Psoas muscle (tissue), 7 donors: ENCODE measurements at regions not wholly inside any gene's neighbourhood (a gene's known extent, or its start where the extent isn't known, plus 50 kb on each side); places are given as distances from the start of the nearest gene placed in this dataset.

ENCODE experiments used
- ATAC-seq, 4 donors: fragments of 200-7000 bp; cut with Tn5 transposase; one replicate each; pipeline ENCODE4 v1.9.1; 2020; ENCODE audit warnings: moderate library complexity in 3 of 4, mild to moderate bottlenecking in 2 of 4
- DNase-seq, 2 donors: peaks; one replicate each; pipeline ENCODE4 v3.0.0-alpha.2; 2020
- H3K27ac ChIP-seq: fragments of 200-600 bp; one replicate; pipeline ENCODE4 v1.8.0; 2022
- H3K27me3 ChIP-seq, 3 donors: fragments of 200-600 bp in 1 of 3; one replicate each; pipeline versions ENCODE4 v1.6.1 to v1.8.0; 2013 to 2022; ENCODE audit warnings: low read length in 2 of 3, mild to moderate bottlenecking in 2 of 3, moderate library complexity in 1 of 3; ENCODE audit not compliant: insufficient read depth in 3 of 3
- H3K36me3 ChIP-seq, 2 donors: fragments of 200-600 bp in 1 of 2; one replicate each; pipeline versions ENCODE4 v1.6.1 to v1.8.0; 2013 to 2022; ENCODE audit warnings: low read depth in 1 of 2, mild to moderate bottlenecking in 1 of 2, moderate library complexity in 1 of 2; ENCODE audit not compliant: insufficient read depth in 1 of 2
- H3K4me1 ChIP-seq: fragments of 200-600 bp; one replicate; pipeline ENCODE4 v1.8.0; 2022
- H3K4me3 ChIP-seq: fragments of 200-600 bp; one replicate; pipeline ENCODE4 v1.8.0; 2022; ENCODE audit warnings: mild to moderate bottlenecking
- H3K9me3 ChIP-seq: fragments of 200-600 bp; one replicate; pipeline ENCODE4 v1.8.0; 2022
- WGBS, 3 donors: extraction: QIAGEN DNeasy Blood & Tissue Kit; methylation state at CpG; one replicate each; pipeline versions ENCODE4 v1.1.6 to v1.1.7; 2013; 5-methylcytosine and 5-hydroxymethylcytosine counted together
- intact Hi-C, 2 donors: fragments of 100-400 bp; cut with DNase I; formaldehyde crosslinking; loops; one replicate each; pipeline versions ENCODE4 v1.11.0 to v1.14.2; 2022
- TF ChIP-seq, protein P1 (sequence below): fragments of 200-600 bp; IDR thresholded peaks from one replicate; pipeline ENCODE4 v1.8.0; 2022; ENCODE audit warnings: antibody characterized with exemption
- donor health status: healthy with polysubstance abuse.
- donor health status: DM: no; HTN: no; CAD: no; lungs with moderate emphysema.
- donor health status: Bipolar disorder and iron deficiency.
- donor health status: healthy.
- donor health status: DM: yes; HTN: yes; CAD: no.
- donor health status: DM: no; HTN: no; CAD: no.
- donor health status: DM: yes; HTN: yes; CAD: no.

DNA sequence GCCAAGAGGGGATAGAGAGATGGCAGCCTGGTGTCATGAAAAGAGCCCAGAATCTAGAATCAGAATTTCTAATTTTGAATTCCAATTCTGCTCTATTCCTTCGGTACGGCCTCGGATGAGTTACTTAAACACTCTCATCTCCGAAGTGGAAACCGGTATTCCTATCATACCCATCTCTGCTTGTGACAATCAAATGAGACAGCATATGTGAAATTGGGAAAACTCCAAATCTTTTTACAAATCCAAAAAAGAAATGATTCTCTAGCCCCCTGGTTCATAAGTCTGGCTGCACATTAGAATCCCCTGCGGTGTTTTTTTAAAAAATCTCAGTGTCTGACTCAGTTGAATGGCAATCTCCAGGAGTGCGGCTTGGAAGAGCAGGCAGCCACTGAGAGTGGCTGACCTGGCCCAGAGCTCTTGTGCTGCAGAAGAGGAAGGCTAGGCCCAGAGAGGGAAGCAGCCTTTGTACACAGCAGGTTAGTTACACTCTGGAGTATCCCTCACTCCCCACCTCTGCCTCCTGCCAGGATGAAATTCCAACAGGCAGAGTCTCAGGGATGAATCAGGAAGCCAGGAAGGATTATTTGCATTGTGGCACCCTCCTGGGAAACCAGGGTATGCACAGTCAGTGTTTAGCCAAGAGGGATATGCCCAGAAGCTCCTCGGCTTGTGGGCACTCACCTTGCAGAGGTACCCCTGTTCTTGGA lies 93.6 kb upstream of the ISX start:
- no peaks in the 10 kb centered on the region for H3K4me1 ChIP-seq
- WGBS, 3 donors, result 77 to 82% (median 82%) methylated on average over 8 of the region's 8 CpGs
- TF ChIP-seq, protein P1, sequence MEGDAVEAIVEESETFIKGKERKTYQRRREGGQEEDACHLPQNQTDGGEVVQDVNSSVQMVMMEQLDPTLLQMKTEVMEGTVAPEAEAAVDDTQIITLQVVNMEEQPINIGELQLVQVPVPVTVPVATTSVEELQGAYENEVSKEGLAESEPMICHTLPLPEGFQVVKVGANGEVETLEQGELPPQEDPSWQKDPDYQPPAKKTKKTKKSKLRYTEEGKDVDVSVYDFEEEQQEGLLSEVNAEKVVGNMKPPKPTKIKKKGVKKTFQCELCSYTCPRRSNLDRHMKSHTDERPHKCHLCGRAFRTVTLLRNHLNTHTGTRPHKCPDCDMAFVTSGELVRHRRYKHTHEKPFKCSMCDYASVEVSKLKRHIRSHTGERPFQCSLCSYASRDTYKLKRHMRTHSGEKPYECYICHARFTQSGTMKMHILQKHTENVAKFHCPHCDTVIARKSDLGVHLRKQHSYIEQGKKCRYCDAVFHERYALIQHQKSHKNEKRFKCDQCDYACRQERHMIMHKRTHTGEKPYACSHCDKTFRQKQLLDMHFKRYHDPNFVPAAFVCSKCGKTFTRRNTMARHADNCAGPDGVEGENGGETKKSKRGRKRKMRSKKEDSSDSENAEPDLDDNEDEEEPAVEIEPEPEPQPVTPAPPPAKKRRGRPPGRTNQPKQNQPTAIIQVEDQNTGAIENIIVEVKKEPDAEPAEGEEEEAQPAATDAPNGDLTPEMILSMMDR, result no peak
- no peak overlapping the region for H3K27ac ChIP-seq
- no peaks in the 10 kb centered on the region for H3K27me3 ChIP-seq
- H3K36me3 ChIP-seq, result no peaks in the 10 kb centered on the region
- no peaks in the 10 kb centered on the region for H3K9me3 ChIP-seq
- H3K4me3 ChIP-seq, result no peak overlapping the region
- intact Hi-C loops, result no loop called here
- no peak for DNase-seq
- no peak for ATAC-seq

DNA sequence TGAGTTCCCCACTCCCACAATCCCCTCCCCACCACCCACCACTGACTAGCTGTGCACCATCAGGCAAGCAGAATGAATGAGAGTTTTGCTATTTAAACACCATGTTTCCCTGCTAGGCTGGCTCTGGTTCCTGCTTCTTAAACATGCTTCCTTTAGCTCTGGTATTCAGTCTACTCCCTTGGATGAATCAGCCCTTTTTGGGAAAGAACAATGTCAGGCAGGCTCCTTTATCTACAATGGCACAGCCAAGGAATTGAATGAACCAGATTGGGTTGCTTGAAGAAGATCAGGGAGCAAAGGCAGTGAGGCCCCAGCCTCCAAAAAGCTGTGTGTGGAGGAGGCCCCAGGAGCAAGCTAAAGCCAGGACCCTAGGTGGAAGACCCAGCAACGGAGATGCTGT lies 92.9 kb upstream of the ISX start:
- Histone ChIP-seq H3K9me3 (no peaks in the 10 kb centered on the region), H3K4me1 (no peaks in the 10 kb centered on the region), H3K27ac (no peak overlapping the region), H3K27me3 (no peaks in the 10 kb centered on the region), H3K4me3 (no peak overlapping the region), H3K36me3 (no peaks in the 10 kb centered on the region)
- DNase-seq, result no peak
- intact Hi-C loops, result no loop called here
- ATAC-seq, result no peak
- WGBS, 3 donors, result 80 to 85% (median 81%) methylated on average over 1 of the region's 1 CpG
- TF ChIP-seq, protein P1, result no peak

DNA sequence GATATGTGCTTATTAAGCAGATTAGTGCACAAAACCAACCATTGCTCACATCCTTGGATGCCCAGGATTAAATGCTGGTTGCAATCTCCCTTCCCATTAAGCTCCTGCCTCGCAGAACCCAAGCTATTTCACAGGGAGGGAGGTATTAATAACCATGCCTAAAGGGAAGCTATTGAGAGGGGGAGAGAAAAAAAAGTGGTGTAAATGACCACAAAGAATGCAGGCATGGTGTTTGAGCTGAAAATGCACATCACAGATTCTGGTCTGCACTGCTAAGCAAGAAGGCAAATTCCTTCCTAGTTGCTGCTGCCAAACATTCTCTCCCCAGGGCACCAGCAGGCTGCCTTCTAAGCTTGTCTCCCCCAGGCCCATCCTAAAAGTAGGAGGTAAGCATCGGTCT lies 92.0 kb upstream of the ISX start:
- Histone ChIP-seq H3K27ac (no peak overlapping the region), H3K4me3 (no peak overlapping the region), H3K36me3 (no peaks in the 10 kb centered on the region), H3K27me3 (no peaks in the 10 kb centered on the region), H3K9me3 (no peaks in the 10 kb centered on the region), H3K4me1 (no peaks in the 10 kb centered on the region)
- 12 to 19% (median 14%) methylated on average over 2 of the region's 2 CpGs for WGBS, 3 donors
- intact Hi-C loops, result no loop called here
- TF ChIP-seq, protein P1, result no peak
- ATAC-seq, result no peak
- DNase-seq, result no peak

DNA sequence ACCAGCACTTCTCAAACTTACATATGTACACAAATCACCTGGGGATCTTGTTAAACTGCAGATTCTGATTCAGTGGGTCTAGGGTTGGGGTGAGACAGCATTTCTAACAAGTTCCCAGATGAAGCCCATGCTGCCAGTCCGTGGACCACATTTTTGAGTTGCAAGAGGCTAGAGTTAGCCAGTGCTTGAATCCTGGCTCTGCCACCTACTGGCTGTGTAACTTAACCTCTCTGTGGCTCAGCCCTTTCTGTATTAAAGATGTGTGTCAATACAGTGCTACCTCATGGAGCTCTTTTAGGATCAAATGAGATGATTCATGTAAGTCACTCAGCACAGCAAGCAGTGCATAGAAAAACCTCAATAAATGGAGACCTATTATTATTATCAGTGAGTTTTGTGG lies 90.2 kb upstream of the ISX start:
- no peaks in the 10 kb centered on the region for H3K4me1 ChIP-seq
- TF ChIP-seq, protein P1, result no peak
- no peaks in the 10 kb centered on the region for H3K9me3 ChIP-seq
- no peak overlapping the region for H3K27ac ChIP-seq
- WGBS, 3 donors, result 19 to 54% (median 22%) methylated on average over 1 of the region's 1 CpG
- H3K36me3 ChIP-seq, result no peaks in the 10 kb centered on the region
- no peak overlapping the region for H3K4me3 ChIP-seq
- DNase-seq (no peak), ATAC-seq (no peak)
- H3K27me3 ChIP-seq, result no peaks in the 10 kb centered on the region
- intact Hi-C loops, result no loop called here

DNA sequence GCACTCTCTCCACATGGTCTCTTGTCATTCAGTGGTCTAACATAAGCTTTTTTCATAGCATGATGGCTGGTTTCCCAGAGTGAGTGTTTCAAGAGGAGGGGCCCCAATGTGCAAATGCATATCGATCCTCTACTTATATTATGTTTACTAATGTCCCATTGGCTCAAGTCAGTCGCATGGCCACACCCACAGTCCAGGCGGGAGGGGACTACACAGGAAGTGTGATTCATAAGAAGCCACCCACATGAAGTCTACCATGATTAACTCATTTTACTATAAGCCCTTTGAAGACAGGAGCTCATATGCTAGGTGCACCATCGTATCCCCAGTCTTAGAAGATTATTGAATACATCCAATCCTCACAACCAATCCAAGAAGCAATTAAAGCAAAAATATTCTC lies 89.5 kb upstream of the ISX start:
- H3K4me3 ChIP-seq, result no peak overlapping the region
- ATAC-seq, result no peak
- no peaks in the 10 kb centered on the region for H3K36me3 ChIP-seq
- 86 to 92% (median 91%) methylated on average over 4 of the region's 4 CpGs for WGBS, 3 donors
- TF ChIP-seq, protein P1, result no peak
- no peak overlapping the region for H3K27ac ChIP-seq
- intact Hi-C loops, result no loop called here
- DNase-seq, result no peak
- no peaks in the 10 kb centered on the region for H3K9me3 ChIP-seq
- H3K4me1 ChIP-seq, result no peaks in the 10 kb centered on the region
- no peaks in the 10 kb centered on the region for H3K27me3 ChIP-seq
